GM20000 (cell line): ENCODE measurements at regions not wholly inside any gene's neighbourhood (a gene's known extent, or its start where the extent isn't known, plus 50 kb on each side); places are given as distances from the start of the nearest gene placed in this dataset.

Experiments
- DNase-seq: peaks from one replicate; pipeline ENCODE4 v3.0.0; 2012; ENCODE audit warnings: low spot score
- CTCF ChIP-seq: IDR thresholded peaks from 2 replicates; pipeline ENCODE4 v1.5.1; 2012; ENCODE audit warnings: mild to moderate bottlenecking, control low read depth; ENCODE audit errors: extremely low read depth, missing control alignments

GRCh38 chr18:40420675-40421074, 1534.4 kb upstream of the PIK3C3 start:
- DNase-seq, result no peak
- TF ChIP-seq CTCF, result no peak

- TF ChIP-seq CTCF, result no peak
These were observed 1537.5 kb upstream of the PIK3C3 start for GRCh38 chr18:40417501-40417900.

GRCh38 chr18:40415821-40416220, 1539.2 kb upstream of the PIK3C3 start:
- DNase-seq, result no peak

More at GRCh38 chr18:40417501-40417900, 1537.5 kb upstream of the PIK3C3 start:
- no peak for DNase-seq

GRCh38 chr18:40415176-40415791, 1539.8 kb upstream of the PIK3C3 start:
- DNase-seq, result no peak
- no peak for TF ChIP-seq CTCF

More at GRCh38 chr18:40415821-40416220, 1539.2 kb upstream of the PIK3C3 start:
- TF ChIP-seq CTCF, result no peak

- no peak for TF ChIP-seq CTCF
- DNase-seq, result no peak
These were observed 1540.8 kb upstream of the PIK3C3 start for GRCh38 chr18:40414155-40414754.

- no peak for DNase-seq
These were observed 1541.9 kb upstream of the PIK3C3 start for GRCh38 chr18:40413160-40413559.

More at GRCh38 chr18:40413160-40413559, 1541.9 kb upstream of the PIK3C3 start:
- TF ChIP-seq CTCF, result no peak
